ENCODE measurements at regions not wholly inside any gene's neighbourhood (a gene's known extent, or its start where the extent isn't known, plus 50 kb on each side); places are given as distances from the start of the nearest gene placed in this dataset.

DNA sequence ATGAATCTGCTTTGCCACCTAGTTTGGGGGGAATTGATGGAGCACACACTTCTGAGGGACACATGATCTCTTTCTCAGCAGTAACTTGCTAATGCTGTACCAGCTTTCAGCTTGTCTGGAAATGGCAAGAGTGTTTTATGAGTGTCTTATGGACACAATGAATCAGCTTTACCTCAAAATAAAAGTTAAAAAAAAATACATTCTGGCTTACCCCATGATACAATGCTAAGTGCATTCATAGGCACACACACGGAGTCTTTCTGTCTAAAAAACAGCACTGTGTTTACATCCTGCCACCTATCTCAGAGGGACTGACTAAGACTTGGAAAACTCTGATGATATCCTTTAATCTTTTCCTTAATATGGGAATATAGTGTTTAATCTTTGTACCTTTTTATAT is 455.5 kb upstream of the ADAMTS5 start:
- CTCF ChIA-PET, result no interaction called here
- no peak for TF ChIP-seq TCF7L2 (IDR thresholded peaks at IDR 0.05; ENCODE audit: low read depth, low read length)
- TF ChIP-seq, protein P1, sequence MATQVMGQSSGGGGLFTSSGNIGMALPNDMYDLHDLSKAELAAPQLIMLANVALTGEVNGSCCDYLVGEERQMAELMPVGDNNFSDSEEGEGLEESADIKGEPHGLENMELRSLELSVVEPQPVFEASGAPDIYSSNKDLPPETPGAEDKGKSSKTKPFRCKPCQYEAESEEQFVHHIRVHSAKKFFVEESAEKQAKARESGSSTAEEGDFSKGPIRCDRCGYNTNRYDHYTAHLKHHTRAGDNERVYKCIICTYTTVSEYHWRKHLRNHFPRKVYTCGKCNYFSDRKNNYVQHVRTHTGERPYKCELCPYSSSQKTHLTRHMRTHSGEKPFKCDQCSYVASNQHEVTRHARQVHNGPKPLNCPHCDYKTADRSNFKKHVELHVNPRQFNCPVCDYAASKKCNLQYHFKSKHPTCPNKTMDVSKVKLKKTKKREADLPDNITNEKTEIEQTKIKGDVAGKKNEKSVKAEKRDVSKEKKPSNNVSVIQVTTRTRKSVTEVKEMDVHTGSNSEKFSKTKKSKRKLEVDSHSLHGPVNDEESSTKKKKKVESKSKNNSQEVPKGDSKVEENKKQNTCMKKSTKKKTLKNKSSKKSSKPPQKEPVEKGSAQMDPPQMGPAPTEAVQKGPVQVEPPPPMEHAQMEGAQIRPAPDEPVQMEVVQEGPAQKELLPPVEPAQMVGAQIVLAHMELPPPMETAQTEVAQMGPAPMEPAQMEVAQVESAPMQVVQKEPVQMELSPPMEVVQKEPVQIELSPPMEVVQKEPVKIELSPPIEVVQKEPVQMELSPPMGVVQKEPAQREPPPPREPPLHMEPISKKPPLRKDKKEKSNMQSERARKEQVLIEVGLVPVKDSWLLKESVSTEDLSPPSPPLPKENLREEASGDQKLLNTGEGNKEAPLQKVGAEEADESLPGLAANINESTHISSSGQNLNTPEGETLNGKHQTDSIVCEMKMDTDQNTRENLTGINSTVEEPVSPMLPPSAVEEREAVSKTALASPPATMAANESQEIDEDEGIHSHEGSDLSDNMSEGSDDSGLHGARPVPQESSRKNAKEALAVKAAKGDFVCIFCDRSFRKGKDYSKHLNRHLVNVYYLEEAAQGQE (IDR thresholded peaks at IDR 0.05; ENCODE audit: insufficient read depth in 1 of 2, low read depth in 2 of 2, low read length in 1 of 2), result no peak
- TF ChIP-seq, protein P2, sequence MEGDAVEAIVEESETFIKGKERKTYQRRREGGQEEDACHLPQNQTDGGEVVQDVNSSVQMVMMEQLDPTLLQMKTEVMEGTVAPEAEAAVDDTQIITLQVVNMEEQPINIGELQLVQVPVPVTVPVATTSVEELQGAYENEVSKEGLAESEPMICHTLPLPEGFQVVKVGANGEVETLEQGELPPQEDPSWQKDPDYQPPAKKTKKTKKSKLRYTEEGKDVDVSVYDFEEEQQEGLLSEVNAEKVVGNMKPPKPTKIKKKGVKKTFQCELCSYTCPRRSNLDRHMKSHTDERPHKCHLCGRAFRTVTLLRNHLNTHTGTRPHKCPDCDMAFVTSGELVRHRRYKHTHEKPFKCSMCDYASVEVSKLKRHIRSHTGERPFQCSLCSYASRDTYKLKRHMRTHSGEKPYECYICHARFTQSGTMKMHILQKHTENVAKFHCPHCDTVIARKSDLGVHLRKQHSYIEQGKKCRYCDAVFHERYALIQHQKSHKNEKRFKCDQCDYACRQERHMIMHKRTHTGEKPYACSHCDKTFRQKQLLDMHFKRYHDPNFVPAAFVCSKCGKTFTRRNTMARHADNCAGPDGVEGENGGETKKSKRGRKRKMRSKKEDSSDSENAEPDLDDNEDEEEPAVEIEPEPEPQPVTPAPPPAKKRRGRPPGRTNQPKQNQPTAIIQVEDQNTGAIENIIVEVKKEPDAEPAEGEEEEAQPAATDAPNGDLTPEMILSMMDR (IDR thresholded peaks at IDR 0.05), result no peak
- ATAC-seq (no peak), DNase-seq (ENCODE audit: low read depth, low spot score) (no peak)
- Histone ChIP-seq H3K27ac (ENCODE audit: low read length) (no peak overlapping the region), H3K4me3 (ENCODE audit: low read depth in 2 of 2, low read length in 2 of 2) (no peak overlapping the region), H3K27me3 (ENCODE audit: control insufficient read depth, insufficient read depth, low read length) (no peaks in the 10 kb centered on the region), H3K36me3 (ENCODE audit: control insufficient read depth, insufficient read depth, low read length) (no peaks in the 10 kb centered on the region), H3K9me3 (ENCODE audit: control insufficient read depth, insufficient read depth, low read depth, low read length) (no peaks in the 10 kb centered on the region), H3K4me1 (ENCODE audit: control insufficient read depth, insufficient read depth, low read length) (no peaks in the 10 kb centered on the region)
- no TSS peak for BruUV-seq (replicated peaks)
- in situ Hi-C loops (cut with HindIII; ENCODE audit: low pct_unique_long_range_greater_than_20kb, low sequenced_read_pairs) (no loop called here), intact Hi-C loops (cut with micrococcal nuclease; ENCODE audit: unreplicated experiment) (no loop called here)
- POLR2A ChIA-PET, result no interaction called here

DNA sequence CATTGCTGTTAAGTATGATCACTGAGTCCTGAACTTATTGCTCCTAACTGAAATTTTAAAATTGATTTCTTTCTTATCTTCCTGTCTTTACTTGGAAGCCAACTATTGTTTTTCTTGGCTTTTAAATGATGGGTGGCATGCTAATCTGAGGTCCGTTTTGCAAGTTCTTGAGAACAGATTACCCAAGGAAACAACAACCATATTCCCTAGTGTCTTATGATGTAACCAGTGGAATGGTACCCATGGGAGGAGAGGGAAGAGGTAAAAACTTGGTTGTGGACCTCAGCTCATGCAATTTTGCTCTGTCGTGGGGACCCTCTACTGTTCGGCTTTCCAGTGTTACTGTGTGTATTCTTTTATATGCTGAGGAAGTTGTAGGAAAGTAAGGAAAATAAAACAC is 454.8 kb upstream of the ADAMTS5 start:
- no TSS peak for BruUV-seq (replicated peaks)
- Histone ChIP-seq H3K27ac (ENCODE audit: low read length) (no peak overlapping the region), H3K4me1 (ENCODE audit: control insufficient read depth, insufficient read depth, low read length) (no peaks in the 10 kb centered on the region), H3K27me3 (ENCODE audit: control insufficient read depth, insufficient read depth, low read length) (no peaks in the 10 kb centered on the region), H3K9me3 (ENCODE audit: control insufficient read depth, insufficient read depth, low read depth, low read length) (no peaks in the 10 kb centered on the region), H3K4me3 (ENCODE audit: low read depth in 2 of 2, low read length in 2 of 2) (no peak overlapping the region), H3K36me3 (ENCODE audit: control insufficient read depth, insufficient read depth, low read length) (no peaks in the 10 kb centered on the region)
- in situ Hi-C loops (cut with HindIII; ENCODE audit: low pct_unique_long_range_greater_than_20kb, low sequenced_read_pairs) (no loop called here), intact Hi-C loops (cut with micrococcal nuclease; ENCODE audit: unreplicated experiment) (no loop called here)
- DNase-seq (ENCODE audit: low read depth, low spot score) (no peak), ATAC-seq (no peak)
- TF ChIP-seq TCF7L2 (IDR thresholded peaks at IDR 0.05; ENCODE audit: low read depth, low read length), result no peak
- TF ChIP-seq SIN3A (IDR thresholded peaks at IDR 0.05; ENCODE audit: borderline replicate concordance, insufficient read depth, low read depth, low read length), result no peak
- TF ChIP-seq, protein P2 (IDR thresholded peaks at IDR 0.05), result no peak
- TF ChIP-seq POLR2AphosphoS5 (IDR thresholded peaks at IDR 0.05; ENCODE audit: low read depth, low read length), result no peak
- TF ChIP-seq, protein P1 (IDR thresholded peaks at IDR 0.05; ENCODE audit: insufficient read depth in 1 of 2, low read depth in 2 of 2, low read length in 1 of 2), result no peak
- ChIA-PET CTCF (no interaction called here), POLR2A (no interaction called here)
